HEK293 (cell line): ENCODE measurements at regions not wholly inside any gene's neighbourhood (a gene's known extent, or its start where the extent isn't known, plus 50 kb on each side); places are given as distances from the start of the nearest gene placed in this dataset.

Experiments
- BCL11B ChIP-seq: fragments of 450-650 bp; formaldehyde crosslinking; IDR thresholded peaks from 2 replicates; pipeline ENCODE4 v1.5.1; 2016; ENCODE audit warnings: low read depth, missing biosample characterization, missing genetic modification characterization
- HIC1 ChIP-seq: fragments of 450-650 bp; formaldehyde crosslinking; IDR thresholded peaks from 2 replicates; pipeline ENCODE4 v1.5.1; 2016; ENCODE audit warnings: missing biosample characterization, missing genetic modification characterization
- HOXC10 ChIP-seq: sonication (generic); formaldehyde crosslinking; IDR thresholded peaks from 2 replicates; pipeline ENCODE4 v1.8.1; 2023; ENCODE audit warnings: mild to moderate bottlenecking, missing genetic modification reagents
- PRDM1 ChIP-seq: fragments of 450-650 bp; formaldehyde crosslinking; IDR thresholded peaks from 2 replicates; pipeline ENCODE4; 2016; ENCODE audit warnings: missing biosample characterization, missing genetic modification characterization
- PRDM10 ChIP-seq: fragments of 450-650 bp; formaldehyde crosslinking; IDR thresholded peaks from 2 replicates; pipeline ENCODE4 v1.5.1; 2016; ENCODE audit warnings: missing biosample characterization, missing genetic modification characterization
- SCRT1 ChIP-seq: fragments of 450-650 bp; formaldehyde crosslinking; IDR thresholded peaks from 2 replicates; pipeline ENCODE4 v1.5.1; 2016; ENCODE audit warnings: missing biosample characterization, missing genetic modification characterization, borderline replicate concordance
- SP2 ChIP-seq: fragments of 450-650 bp; formaldehyde crosslinking; IDR thresholded peaks from 2 replicates; pipeline ENCODE4 v1.5.1; 2016; ENCODE audit warnings: missing biosample characterization, missing genetic modification characterization
- TRIM28 ChIP-seq: IDR thresholded peaks from 2 replicates; pipeline ENCODE4 v1.6.1; 2011; ENCODE audit warnings: low read length, control low read depth, borderline replicate concordance
- ZBTB1 ChIP-seq: fragments of 450-650 bp; formaldehyde crosslinking; IDR thresholded peaks from 2 replicates; pipeline ENCODE4 v1.5.1; 2016; ENCODE audit warnings: missing biosample characterization, missing genetic modification characterization
- ZBTB17 ChIP-seq: fragments of 450-650 bp; formaldehyde crosslinking; IDR thresholded peaks from 2 replicates; pipeline ENCODE4 v1.5.1; 2016; ENCODE audit warnings: missing biosample characterization, missing genetic modification characterization
- ZBTB44 ChIP-seq: fragments of 450-650 bp; IDR thresholded peaks from 2 replicates; pipeline ENCODE4 v1.5.1; 2018; ENCODE audit warnings: missing biosample characterization, mild to moderate bottlenecking, missing genetic modification characterization
- ZBTB48 ChIP-seq: fragments of 450-650 bp; formaldehyde crosslinking; IDR thresholded peaks from 2 replicates; pipeline ENCODE4 v1.5.1; 2016; ENCODE audit warnings: missing biosample characterization, missing genetic modification characterization
- ZBTB6 ChIP-seq: fragments of 450-650 bp; formaldehyde crosslinking; IDR thresholded peaks from 2 replicates; pipeline ENCODE4 v1.5.1; 2017; ENCODE audit warnings: missing biosample characterization, missing genetic modification characterization
- ZBTB7A ChIP-seq: fragments of 450-650 bp; formaldehyde crosslinking; IDR thresholded peaks from 2 replicates; pipeline ENCODE4 v1.5.1; 2016; ENCODE audit warnings: low read depth, missing biosample characterization, missing genetic modification characterization
- ZFP69B ChIP-seq: fragments of 450-650 bp; formaldehyde crosslinking; IDR thresholded peaks from 2 replicates; pipeline ENCODE4 v1.5.1; 2016; ENCODE audit warnings: missing biosample characterization, missing genetic modification characterization
- ZNF133 ChIP-seq: fragments of 450-650 bp; formaldehyde crosslinking; IDR thresholded peaks from 2 replicates; pipeline ENCODE4 v1.5.1; 2016; ENCODE audit warnings: missing biosample characterization, missing genetic modification characterization
- ZNF174 ChIP-seq: fragments of 450-650 bp; formaldehyde crosslinking; IDR thresholded peaks from 2 replicates; pipeline ENCODE4 v1.5.0; 2017; ENCODE audit warnings: missing biosample characterization, mild to moderate bottlenecking, missing genetic modification characterization
- ZNF18 ChIP-seq: fragments of 450-650 bp; formaldehyde crosslinking; IDR thresholded peaks from 2 replicates; pipeline ENCODE4 v1.5.1; 2016; ENCODE audit warnings: missing biosample characterization, missing genetic modification characterization
- ZNF2 ChIP-seq: fragments of 450-650 bp; formaldehyde crosslinking; IDR thresholded peaks from 2 replicates; pipeline ENCODE4 v1.5.1; 2016; ENCODE audit warnings: missing biosample characterization, missing genetic modification characterization
- ZNF214 ChIP-seq: fragments of 450-650 bp; formaldehyde crosslinking; IDR thresholded peaks from 2 replicates; pipeline ENCODE4 v1.5.1; 2017; ENCODE audit warnings: missing biosample characterization, mild to moderate bottlenecking, missing genetic modification characterization, borderline replicate concordance
- ZNF280C ChIP-seq: fragments of 450-650 bp; formaldehyde crosslinking; IDR thresholded peaks from 2 replicates; pipeline ENCODE4 v1.5.1; 2016; ENCODE audit warnings: missing biosample characterization, missing genetic modification characterization
- ZNF366 ChIP-seq: fragments of 450-650 bp; formaldehyde crosslinking; conservative IDR thresholded peaks from 2 replicates; pipeline ENCODE4 v1.5.1; 2016; ENCODE audit warnings: missing biosample characterization, missing genetic modification characterization
- ZNF433 ChIP-seq: fragments of 450-650 bp; formaldehyde crosslinking; IDR thresholded peaks from 2 replicates; pipeline ENCODE4 v1.5.1; 2016; ENCODE audit warnings: missing biosample characterization, missing genetic modification characterization, low read depth
- ZNF501 ChIP-seq: fragments of 450-650 bp; formaldehyde crosslinking; IDR thresholded peaks from 2 replicates; pipeline ENCODE4 v1.5.1; 2016; ENCODE audit warnings: missing biosample characterization, missing genetic modification characterization
- ZNF580 ChIP-seq: fragments of 450-650 bp; formaldehyde crosslinking; IDR thresholded peaks from 2 replicates; pipeline ENCODE4 v1.5.1; 2016; ENCODE audit warnings: missing biosample characterization, missing genetic modification characterization
- ZNF777 ChIP-seq: fragments of 450-650 bp; formaldehyde crosslinking; IDR thresholded peaks from 2 replicates; pipeline ENCODE4 v1.5.1; 2017; ENCODE audit warnings: missing biosample characterization, missing genetic modification characterization, borderline replicate concordance
- ZNF791 ChIP-seq: fragments of 450-650 bp; formaldehyde crosslinking; IDR thresholded peaks from 2 replicates; pipeline ENCODE4 v1.5.1; 2016; ENCODE audit warnings: missing biosample characterization, missing genetic modification characterization
- ZNF843 ChIP-seq: fragments of 450-650 bp; formaldehyde crosslinking; IDR thresholded peaks from 2 replicates; pipeline ENCODE4 v1.5.1; 2016; ENCODE audit warnings: missing biosample characterization, missing genetic modification characterization

GRCh38 chr5:14035859-14036503 lies 91.5 kb upstream of the DNAH5 start (continued):
- TF ChIP-seq ZNF18 (tag by site-specific recombination) (no peak), ZBTB17 (peak; percentile 65), HIC1 (tag by site-specific recombination) (peak; percentile 87), TRIM28 (peak; percentile 87; the same call in 1 of the 2 replicates), ZNF366 (peak; percentile 92), PRDM1 (tag by site-specific recombination) (peak; percentile 92), ZNF214 (tag by site-specific recombination) (no peak), SCRT1 (no peak), ZNF501 (tag by site-specific recombination) (0 out of 2 replicates have a peak, but pooled peaks have one; percentile 23), ZBTB48 (tag by site-specific recombination) (peak; percentile 97), ZNF280C (tag by site-specific recombination) (no peak), ZNF2 (peak; percentile 79), ZNF133 (tag by site-specific recombination) (no peak), ZNF843 (tag by site-specific recombination) (peak; percentile 46; the same call in 1 of the 2 replicates), ZNF791 (tag by site-specific recombination) (no peak), ZBTB7A (tag by site-specific recombination) (no peak), ZNF433 (tag by site-specific recombination) (no peak), SP2 (no peak), PRDM10 (tag by site-specific recombination) (peak; percentile 36; the same call in 1 of the 2 replicates), HOXC10 (CRISPR knock-in tag) (no peak), ZFP69B (tag by site-specific recombination) (peak; percentile 23; the same call in 1 of the 2 replicates), ZBTB6 (tag by site-specific recombination) (no peak), BCL11B (tag by site-specific recombination) (no peak), ZBTB1 (no peak), ZNF777 (tag by site-specific recombination) (no peak), ZNF580 (tag by site-specific recombination) (no peak), ZBTB44 (tag by site-specific recombination) (peak; percentile 59), ZNF174 (no peak)
